ENCODE measurements at regions not wholly inside any gene's neighbourhood (a gene's known extent, or its start where the extent isn't known, plus 50 kb on each side); places are given as distances from the start of the nearest gene placed in this dataset.

DNA sequence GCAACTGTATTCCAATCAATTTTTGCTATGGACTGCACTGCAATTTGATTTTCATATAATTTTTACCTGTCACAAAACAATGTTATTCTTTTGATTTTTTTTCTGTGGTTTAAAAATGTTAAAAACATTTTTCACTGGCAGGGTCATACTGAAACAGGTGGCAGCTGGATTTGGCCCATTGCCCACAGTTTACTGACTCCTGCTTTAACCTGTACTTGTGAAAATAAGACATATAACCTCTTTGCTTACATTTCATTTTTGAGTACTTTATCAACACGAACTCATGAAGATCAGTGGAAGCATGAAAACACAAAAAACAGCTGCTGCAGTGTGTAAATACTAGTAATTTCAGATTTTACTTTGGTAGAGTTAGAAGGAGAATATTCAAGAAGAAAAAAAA lies 313.1 kb downstream of the WDR72 start:
- no peaks in the 10 kb centered on the region; the same call in 1 of the 2 replicates for H3K27me3 ChIP-seq (replicated peaks; ENCODE audit: control insufficient read depth, insufficient read depth, low read length)
- no peak for DNase-seq (ENCODE audit: extremely low read depth, insufficient read length)
- no peaks in the 10 kb centered on the region for H3K36me3 ChIP-seq (ENCODE audit: control insufficient read depth, insufficient read depth, low read length)
- H3K4me3 ChIP-seq (replicated peaks; ENCODE audit: low read depth, low read length) = no peak overlapping the region
- TF ChIP-seq, protein P1, sequence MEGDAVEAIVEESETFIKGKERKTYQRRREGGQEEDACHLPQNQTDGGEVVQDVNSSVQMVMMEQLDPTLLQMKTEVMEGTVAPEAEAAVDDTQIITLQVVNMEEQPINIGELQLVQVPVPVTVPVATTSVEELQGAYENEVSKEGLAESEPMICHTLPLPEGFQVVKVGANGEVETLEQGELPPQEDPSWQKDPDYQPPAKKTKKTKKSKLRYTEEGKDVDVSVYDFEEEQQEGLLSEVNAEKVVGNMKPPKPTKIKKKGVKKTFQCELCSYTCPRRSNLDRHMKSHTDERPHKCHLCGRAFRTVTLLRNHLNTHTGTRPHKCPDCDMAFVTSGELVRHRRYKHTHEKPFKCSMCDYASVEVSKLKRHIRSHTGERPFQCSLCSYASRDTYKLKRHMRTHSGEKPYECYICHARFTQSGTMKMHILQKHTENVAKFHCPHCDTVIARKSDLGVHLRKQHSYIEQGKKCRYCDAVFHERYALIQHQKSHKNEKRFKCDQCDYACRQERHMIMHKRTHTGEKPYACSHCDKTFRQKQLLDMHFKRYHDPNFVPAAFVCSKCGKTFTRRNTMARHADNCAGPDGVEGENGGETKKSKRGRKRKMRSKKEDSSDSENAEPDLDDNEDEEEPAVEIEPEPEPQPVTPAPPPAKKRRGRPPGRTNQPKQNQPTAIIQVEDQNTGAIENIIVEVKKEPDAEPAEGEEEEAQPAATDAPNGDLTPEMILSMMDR (IDR thresholded peaks at IDR 0.05; ENCODE audit: insufficient read depth, low read length, poor library complexity, severe bottlenecking) = no peak

DNA sequence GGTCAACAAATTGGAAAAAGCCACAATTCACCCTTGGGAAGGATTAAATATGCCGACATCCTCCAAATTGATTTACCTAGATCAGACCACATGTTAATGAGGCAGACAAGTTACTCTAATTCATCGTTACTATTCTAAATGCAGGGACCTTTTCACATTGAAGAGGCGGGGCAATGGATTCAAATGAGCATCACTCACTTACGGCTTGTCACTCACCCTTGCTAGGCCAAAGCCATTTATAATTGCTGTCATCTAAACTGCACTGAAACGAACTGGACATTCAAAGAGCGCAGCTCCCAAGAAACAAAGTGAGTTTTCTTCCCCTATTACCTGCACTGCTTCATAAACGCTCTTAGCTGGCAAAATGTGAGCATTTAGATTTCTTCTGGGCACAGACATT lies 313.9 kb downstream of the WDR72 start:
- no peak for DNase-seq (ENCODE audit: extremely low read depth, insufficient read length)
- TF ChIP-seq, protein P1 (IDR thresholded peaks at IDR 0.05; ENCODE audit: insufficient read depth, low read length, poor library complexity, severe bottlenecking) = no peak
- Histone ChIP-seq H3K4me3 (replicated peaks; ENCODE audit: low read depth, low read length) (no peak overlapping the region), H3K27me3 (replicated peaks; ENCODE audit: control insufficient read depth, insufficient read depth, low read length) (no peaks in the 10 kb centered on the region; the same call in 1 of the 2 replicates), H3K36me3 (ENCODE audit: control insufficient read depth, insufficient read depth, low read length) (no peaks in the 10 kb centered on the region)

DNA sequence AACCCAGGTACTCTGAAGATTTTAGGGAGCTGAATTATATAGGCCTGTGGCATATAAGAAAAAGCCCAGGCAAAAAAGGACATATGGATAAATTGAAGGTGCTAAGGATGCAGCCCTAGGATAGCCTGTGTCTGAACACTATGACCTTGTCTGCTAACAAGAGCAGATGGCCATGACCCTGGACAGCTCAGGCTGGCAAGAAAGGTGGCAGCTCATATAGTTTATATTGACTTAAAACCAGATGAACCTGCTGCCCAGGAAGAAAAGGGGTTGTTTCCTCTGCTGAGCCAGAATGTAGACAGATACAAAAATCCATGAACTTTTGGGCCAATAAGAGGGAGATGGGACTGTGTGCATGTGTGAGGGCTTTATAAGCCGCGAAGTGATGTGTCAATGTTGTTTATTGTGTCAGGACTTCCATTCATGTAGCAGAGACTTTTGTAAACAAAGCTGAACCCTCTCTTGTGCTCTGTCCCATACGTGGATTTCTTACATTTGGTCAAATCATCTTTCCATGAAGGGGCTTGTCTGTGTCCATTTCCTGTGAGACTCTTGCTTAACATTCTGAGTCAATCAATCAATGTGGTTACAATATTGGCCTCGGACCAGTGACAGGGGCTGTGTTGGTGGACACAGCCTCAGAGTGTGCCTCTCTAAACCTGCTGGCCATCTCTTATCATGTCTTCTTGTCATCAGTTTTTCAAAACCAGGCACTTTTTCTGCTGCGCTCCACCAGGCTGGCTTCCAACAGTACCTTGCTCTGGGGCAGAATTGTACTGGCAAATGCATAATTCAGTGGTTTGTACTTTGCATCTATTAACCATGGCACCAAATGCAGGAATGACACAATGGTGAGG lies 321.2 kb downstream of the WDR72 start:
- H3K36me3 ChIP-seq (ENCODE audit: control insufficient read depth, insufficient read depth, low read length) = no peaks in the 10 kb centered on the region
- TF ChIP-seq, protein P1 (IDR thresholded peaks at IDR 0.05; ENCODE audit: insufficient read depth, low read length, poor library complexity, severe bottlenecking) = no peak
- no peak overlapping the region for H3K4me3 ChIP-seq (replicated peaks; ENCODE audit: low read depth, low read length)
- DNase-seq (ENCODE audit: extremely low read depth, insufficient read length) = no peak
- H3K27me3 ChIP-seq (replicated peaks; ENCODE audit: control insufficient read depth, insufficient read depth, low read length) = no peaks in the 10 kb centered on the region

DNA sequence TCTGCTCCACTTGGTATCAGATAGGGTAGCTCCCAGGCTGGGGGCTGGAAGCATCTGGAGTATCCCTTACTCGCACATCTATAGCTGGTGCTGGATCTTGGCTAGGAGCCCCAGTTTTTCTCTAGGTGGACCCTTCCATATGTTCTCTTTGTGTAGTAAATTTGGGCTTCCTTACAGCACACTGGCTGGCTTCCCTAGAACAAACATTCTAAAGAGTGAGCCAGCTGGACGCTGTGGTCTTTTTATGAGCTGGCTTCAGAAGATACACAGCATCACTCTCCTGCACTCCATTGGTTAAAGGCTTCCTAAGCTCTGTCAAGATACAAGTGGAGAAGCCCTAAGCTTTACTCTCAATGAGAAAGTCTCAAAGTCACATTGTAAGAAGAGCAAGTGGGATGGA lies 322.1 kb downstream of the WDR72 start:
- no peaks in the 10 kb centered on the region for H3K36me3 ChIP-seq (ENCODE audit: control insufficient read depth, insufficient read depth, low read length)
- no peaks in the 10 kb centered on the region for H3K27me3 ChIP-seq (replicated peaks; ENCODE audit: control insufficient read depth, insufficient read depth, low read length)
- no peak for DNase-seq (ENCODE audit: extremely low read depth, insufficient read length)
- TF ChIP-seq, protein P1 (IDR thresholded peaks at IDR 0.05; ENCODE audit: insufficient read depth, low read length, poor library complexity, severe bottlenecking) = no peak
- H3K4me3 ChIP-seq (replicated peaks; ENCODE audit: low read depth, low read length) = no peak overlapping the region

DNA sequence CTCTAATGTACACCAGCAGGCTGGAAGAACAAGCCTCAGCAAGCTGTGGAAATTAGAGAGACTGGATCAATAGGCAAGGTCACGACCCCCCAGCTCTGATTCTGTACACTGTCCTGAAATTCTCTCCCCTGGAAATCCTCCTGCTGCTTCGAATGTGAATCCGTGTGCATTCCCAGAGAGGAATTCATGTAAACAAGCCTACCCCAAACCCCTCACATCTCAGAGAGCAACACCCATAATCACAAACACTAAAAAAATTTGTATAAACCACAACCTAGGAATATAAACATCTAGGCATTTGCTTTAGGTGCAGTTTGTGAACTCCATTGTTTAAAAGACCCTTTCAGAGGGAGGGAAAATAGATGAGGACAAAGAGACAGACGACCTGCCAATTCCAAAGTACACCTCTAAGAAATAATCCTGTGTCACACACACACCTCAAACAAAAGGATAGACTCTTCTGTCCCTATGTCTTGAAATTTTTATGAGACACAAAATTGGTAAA lies 325.2 kb downstream of the WDR72 start:
- H3K36me3 ChIP-seq (ENCODE audit: control insufficient read depth, insufficient read depth, low read length) = no peaks in the 10 kb centered on the region
- DNase-seq (ENCODE audit: extremely low read depth, insufficient read length) = no peak
- H3K4me3 ChIP-seq (replicated peaks; ENCODE audit: low read depth, low read length) = no peak overlapping the region
- H3K27me3 ChIP-seq (replicated peaks; ENCODE audit: control insufficient read depth, insufficient read depth, low read length) = no peaks in the 10 kb centered on the region
- TF ChIP-seq, protein P1 (IDR thresholded peaks at IDR 0.05; ENCODE audit: insufficient read depth, low read length, poor library complexity, severe bottlenecking) = no peak
